ENCODE measurements at regions not wholly inside any gene's neighbourhood (a gene's known extent, or its start where the extent isn't known, plus 50 kb on each side); places are given as distances from the start of the nearest gene placed in this dataset.

GRCh38 chr1:208835097-208835463 is 590.9 kb upstream of the PLXNA2 start:
- TF ChIP-seq, protein P1, sequence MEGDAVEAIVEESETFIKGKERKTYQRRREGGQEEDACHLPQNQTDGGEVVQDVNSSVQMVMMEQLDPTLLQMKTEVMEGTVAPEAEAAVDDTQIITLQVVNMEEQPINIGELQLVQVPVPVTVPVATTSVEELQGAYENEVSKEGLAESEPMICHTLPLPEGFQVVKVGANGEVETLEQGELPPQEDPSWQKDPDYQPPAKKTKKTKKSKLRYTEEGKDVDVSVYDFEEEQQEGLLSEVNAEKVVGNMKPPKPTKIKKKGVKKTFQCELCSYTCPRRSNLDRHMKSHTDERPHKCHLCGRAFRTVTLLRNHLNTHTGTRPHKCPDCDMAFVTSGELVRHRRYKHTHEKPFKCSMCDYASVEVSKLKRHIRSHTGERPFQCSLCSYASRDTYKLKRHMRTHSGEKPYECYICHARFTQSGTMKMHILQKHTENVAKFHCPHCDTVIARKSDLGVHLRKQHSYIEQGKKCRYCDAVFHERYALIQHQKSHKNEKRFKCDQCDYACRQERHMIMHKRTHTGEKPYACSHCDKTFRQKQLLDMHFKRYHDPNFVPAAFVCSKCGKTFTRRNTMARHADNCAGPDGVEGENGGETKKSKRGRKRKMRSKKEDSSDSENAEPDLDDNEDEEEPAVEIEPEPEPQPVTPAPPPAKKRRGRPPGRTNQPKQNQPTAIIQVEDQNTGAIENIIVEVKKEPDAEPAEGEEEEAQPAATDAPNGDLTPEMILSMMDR (IDR thresholded peaks at IDR 0.05): no peak
- TF ChIP-seq POLR2AphosphoS5 (IDR thresholded peaks at IDR 0.05) (no peak), POLR2A (IDR thresholded peaks at IDR 0.05) (no peak)
